SU-DHL-6 (cell line): ENCODE measurements at regions not wholly inside any gene's neighbourhood (a gene's known extent, or its start where the extent isn't known, plus 50 kb on each side); places are given as distances from the start of the nearest gene placed in this dataset.
"Not testable (repeated sequence)": the region's sequence is repeated elsewhere in the genome, so short reads cannot be mapped to it uniquely, and the experiment has no call there.

Experiments
- H2AFZ ChIP-seq: fragments of 200-600 bp; sonication (generic); 2 replicates; pipeline ENCODE4 v1.6.1; 2014; ENCODE audit warnings: low read depth, mild to moderate bottlenecking, moderate library complexity, mixed read lengths, antibody characterized with exemption, low read length; ENCODE audit not compliant: severe bottlenecking
- H3F3A ChIP-seq: fragments of 200-600 bp; shearing (Covaris generic); 2 replicates; pipeline ENCODE4 v1.6.0; 2016; ENCODE audit warnings: antibody characterized with exemption, mild to moderate bottlenecking; ENCODE audit not compliant: insufficient read depth
- H3K27ac ChIP-seq: fragments of 200-600 bp; sonication (generic); 2 replicates; pipeline ENCODE4 v1.5.1; 2016; ENCODE audit warnings: low read depth, mild to moderate bottlenecking, low read length, moderate library complexity, mixed read lengths
- H3K27me3 ChIP-seq: fragments of 200-600 bp; sonication (generic), shearing (Covaris generic); 2 replicates; pipeline ENCODE4 v1.6.0; 2014; ENCODE audit warnings: mild to moderate bottlenecking, low read length
- H3K36me3 ChIP-seq: fragments of 200-600 bp; sonication (generic); 2 replicates; pipeline ENCODE4 v1.6.1; 2014; ENCODE audit warnings: mild to moderate bottlenecking, low read length, mixed read lengths
- H3K4me2 ChIP-seq: fragments of 300-600, 200-600 bp; shearing (Covaris generic), sonication (generic); 2 replicates; pipeline ENCODE4 v1.6.0; 2014; ENCODE audit warnings: low read length, low read depth, mild to moderate bottlenecking; ENCODE audit not compliant: poor library complexity, severe bottlenecking
- H3K4me3 ChIP-seq: fragments of 200-600 bp; sonication (generic); 2 replicates; pipeline ENCODE4 v1.5.1; 2014; ENCODE audit warnings: antibody characterized with exemption, low read length, mild to moderate bottlenecking, mixed read lengths; ENCODE audit not compliant: insufficient read depth, poor library complexity, severe bottlenecking
- H3K79me2 ChIP-seq: fragments of 200-600 bp; sonication (generic); 2 replicates; pipeline ENCODE4 v1.6.1; 2014; ENCODE audit warnings: mild to moderate bottlenecking, low read length, moderate library complexity; ENCODE audit not compliant: insufficient read depth
- H3K9ac ChIP-seq: fragments of 200-600 bp; sonication (generic); 2 replicates; pipeline ENCODE4 v1.7.0; 2014; ENCODE audit warnings: mild to moderate bottlenecking, low read length
- H3K9me2 ChIP-seq: fragments of 200-600 bp; sonication (generic); replicated peaks from 2 replicates; pipeline ENCODE4 v1.6.1; 2014; ENCODE audit warnings: low read length; ENCODE audit not compliant: insufficient read depth
- H3K9me3 ChIP-seq: fragments of 200-600 bp; sonication (generic); 2 replicates; pipeline ENCODE4 v1.6.1; 2014; ENCODE audit warnings: low read length, mixed read lengths; ENCODE audit not compliant: insufficient read depth
- H4K20me1 ChIP-seq: fragments of 200-600 bp; sonication (generic); 2 replicates; pipeline ENCODE4 v1.6.1; 2014; ENCODE audit warnings: low read depth, mild to moderate bottlenecking, antibody characterized with exemption, low read length, moderate library complexity, mixed read lengths
- EZH2phosphoT487 ChIP-seq: fragments of 200-600 bp; sonication (generic), shearing (Covaris generic); conservative IDR thresholded peaks from 2 replicates; pipeline ENCODE4 v1.6.1; 2018; ENCODE audit warnings: mild to moderate bottlenecking, antibody characterized with exemption, low read length, moderate library complexity, mixed read lengths
- TF ChIP-seq, protein P1 (sequence below): fragments of 200-600 bp; sonication (generic); IDR thresholded peaks from one replicate; pipeline ENCODE4 v1.5.1; 2017; ENCODE audit warnings: antibody characterized with exemption, mild to moderate bottlenecking, low read length, moderate library complexity; ENCODE audit not compliant: insufficient read depth, poor library complexity, severe bottlenecking

DNA sequence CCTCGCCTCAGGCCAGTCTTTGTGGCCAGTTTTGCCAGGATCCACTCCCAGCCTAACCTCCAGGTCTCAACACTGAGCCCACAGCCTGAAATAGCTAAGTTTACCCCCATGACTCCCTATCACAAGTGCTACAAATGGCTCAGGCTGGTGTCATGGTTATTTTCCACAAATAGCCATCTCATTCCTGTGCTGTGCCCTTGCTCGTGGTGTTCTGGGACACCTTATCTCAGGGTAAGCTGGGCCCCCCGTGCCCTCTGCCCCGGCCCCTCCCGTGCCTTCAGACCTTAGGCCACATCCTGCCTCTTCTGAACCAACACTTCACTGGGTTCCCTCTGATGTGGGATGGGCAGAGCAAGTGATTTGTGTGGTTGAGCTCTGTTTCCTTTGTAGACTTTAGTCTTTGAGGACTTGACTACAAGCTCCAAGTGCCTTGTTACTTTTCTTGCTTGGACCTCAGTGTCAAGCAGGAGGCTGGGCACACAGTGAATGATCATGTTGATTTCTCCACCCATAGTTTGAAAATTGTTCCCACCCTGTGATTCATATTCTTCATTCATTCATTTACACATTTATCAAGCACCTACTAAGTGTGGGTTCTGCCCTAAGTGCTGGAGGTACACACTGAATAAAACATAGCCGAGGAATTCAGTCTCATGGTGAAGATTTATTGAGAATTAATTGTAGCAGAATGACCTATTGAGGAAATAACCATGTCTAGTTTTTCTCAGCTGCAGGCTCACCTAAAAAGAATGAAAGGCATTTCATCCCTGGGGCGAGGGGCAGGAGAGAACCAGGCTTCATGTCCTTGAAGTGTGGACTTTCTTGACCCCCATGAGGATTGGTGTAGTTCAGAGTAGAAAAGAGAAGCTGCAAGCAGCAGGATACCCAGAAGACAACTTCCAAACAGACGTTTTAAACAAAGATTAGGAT lies 84.5 kb upstream of the CTNNA1 start:
- H3K4me2 ChIP-seq = no peak overlapping the region
- no peak overlapping the region for H3K27ac ChIP-seq
- TF ChIP-seq, protein P1, sequence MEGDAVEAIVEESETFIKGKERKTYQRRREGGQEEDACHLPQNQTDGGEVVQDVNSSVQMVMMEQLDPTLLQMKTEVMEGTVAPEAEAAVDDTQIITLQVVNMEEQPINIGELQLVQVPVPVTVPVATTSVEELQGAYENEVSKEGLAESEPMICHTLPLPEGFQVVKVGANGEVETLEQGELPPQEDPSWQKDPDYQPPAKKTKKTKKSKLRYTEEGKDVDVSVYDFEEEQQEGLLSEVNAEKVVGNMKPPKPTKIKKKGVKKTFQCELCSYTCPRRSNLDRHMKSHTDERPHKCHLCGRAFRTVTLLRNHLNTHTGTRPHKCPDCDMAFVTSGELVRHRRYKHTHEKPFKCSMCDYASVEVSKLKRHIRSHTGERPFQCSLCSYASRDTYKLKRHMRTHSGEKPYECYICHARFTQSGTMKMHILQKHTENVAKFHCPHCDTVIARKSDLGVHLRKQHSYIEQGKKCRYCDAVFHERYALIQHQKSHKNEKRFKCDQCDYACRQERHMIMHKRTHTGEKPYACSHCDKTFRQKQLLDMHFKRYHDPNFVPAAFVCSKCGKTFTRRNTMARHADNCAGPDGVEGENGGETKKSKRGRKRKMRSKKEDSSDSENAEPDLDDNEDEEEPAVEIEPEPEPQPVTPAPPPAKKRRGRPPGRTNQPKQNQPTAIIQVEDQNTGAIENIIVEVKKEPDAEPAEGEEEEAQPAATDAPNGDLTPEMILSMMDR = no peak
- no peak for TF ChIP-seq EZH2phosphoT487
- H3K9me3 ChIP-seq = no peaks in the 10 kb centered on the region
- no peaks in the 10 kb centered on the region for H3K9me2 ChIP-seq
- no peaks in the 10 kb centered on the region for H3K27me3 ChIP-seq
- H2AFZ ChIP-seq = no peak overlapping the region
- H3K36me3 ChIP-seq = no peaks in the 10 kb centered on the region
- H3K9ac ChIP-seq = no peak overlapping the region
- H3K79me2 ChIP-seq = no peaks in the 10 kb centered on the region
- no peaks in the 10 kb centered on the region for H3F3A ChIP-seq
- H4K20me1 ChIP-seq = no peaks in the 10 kb centered on the region
- no peak overlapping the region for H3K4me3 ChIP-seq

DNA sequence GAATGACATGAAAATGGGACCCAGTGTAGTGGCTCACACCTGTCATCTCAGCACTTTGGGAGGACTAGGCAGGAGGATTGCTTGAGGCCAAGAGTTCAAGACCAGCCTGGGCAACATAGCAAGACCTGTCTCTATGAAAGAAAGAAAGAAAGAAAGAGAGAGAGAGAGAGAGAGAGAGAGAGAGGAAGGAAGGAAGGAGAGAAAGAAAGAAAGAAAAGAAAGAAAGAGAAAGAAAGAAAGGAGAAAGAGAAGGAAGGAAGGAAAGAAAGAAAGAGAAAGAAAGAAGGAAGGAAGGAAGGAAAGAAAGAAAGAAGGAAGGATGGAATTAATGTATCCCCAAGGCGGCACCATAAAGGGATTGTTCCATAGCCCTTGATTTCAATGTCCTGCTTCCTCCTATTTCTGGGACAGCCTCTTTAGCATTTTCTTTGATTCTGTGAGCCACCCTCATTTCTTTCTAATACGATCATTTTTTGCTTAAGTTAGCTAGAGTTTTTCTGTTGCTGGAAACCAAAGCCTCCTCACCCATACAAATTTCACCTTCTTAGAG lies 85.4 kb upstream of the CTNNA1 start:
- not testable (repeated sequence) for H3F3A ChIP-seq, H3K27ac ChIP-seq, H2AFZ ChIP-seq, H3K9me2 ChIP-seq, H3K9me3 ChIP-seq, H3K79me2 ChIP-seq, H3K27me3 ChIP-seq, H3K36me3 ChIP-seq, H3K9ac ChIP-seq, H3K4me2 ChIP-seq, H4K20me1 ChIP-seq, H3K4me3 ChIP-seq

DNA sequence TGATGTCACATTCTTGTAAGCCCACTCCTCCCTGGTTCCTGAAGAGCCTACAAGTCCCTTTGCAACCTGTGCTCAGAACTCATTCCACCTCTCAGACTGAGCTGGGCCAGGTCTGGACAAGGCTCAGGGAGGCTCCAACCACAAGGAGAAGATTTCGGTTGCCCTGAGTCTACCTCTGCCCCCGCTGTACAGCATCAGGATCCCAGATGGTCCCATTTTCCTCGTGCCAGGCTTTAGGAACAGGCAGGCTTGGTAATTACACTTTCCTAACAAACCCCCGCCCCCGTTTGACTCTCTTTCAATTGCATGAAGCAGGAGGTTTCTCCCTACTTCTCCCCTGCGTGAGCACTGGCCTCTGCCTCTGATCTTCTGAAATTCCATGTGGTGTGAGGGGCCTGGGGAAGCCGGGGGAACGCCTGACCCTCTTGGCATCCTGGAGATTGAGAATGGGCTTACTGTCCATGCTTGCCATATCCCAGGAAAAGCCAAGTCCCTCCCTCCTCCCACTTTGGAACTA lies 86.9 kb upstream of the CTNNA1 start:
- Histone ChIP-seq H3K36me3 (no peaks in the 10 kb centered on the region), H3K27ac (no peak overlapping the region), H3F3A (no peaks in the 10 kb centered on the region), H3K9ac (no peak overlapping the region), H3K9me2 (no peaks in the 10 kb centered on the region), H3K4me3 (no peak overlapping the region), H3K27me3 (no peaks in the 10 kb centered on the region), H2AFZ (no peak overlapping the region), H3K9me3 (no peaks in the 10 kb centered on the region), H3K79me2 (no peaks in the 10 kb centered on the region), H4K20me1 (no peaks in the 10 kb centered on the region), H3K4me2 (no peak overlapping the region)
- TF ChIP-seq, protein P1 = no peak
- TF ChIP-seq EZH2phosphoT487 = no peak

DNA sequence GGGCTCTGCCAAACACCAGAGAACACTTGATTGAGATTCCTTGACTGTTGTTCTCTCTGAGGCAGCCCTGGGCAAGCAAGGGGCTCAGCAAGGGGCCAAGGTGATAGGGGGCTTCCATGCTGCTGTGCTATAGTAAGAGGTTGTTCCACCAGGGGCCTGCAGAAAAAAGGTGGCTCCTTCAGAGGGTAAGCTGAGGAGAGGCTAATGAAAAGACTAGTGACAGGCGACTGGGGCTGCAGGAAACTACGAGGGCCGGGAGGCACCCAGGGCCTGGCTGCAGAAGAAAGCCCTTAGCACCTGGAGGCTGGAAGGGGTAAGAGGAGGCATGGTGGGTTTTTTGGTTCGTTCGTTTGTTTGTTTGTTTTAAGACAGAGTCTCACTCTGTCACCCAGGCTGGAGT lies 88.0 kb upstream of the CTNNA1 start:
- no peaks in the 10 kb centered on the region for H3K9me2 ChIP-seq
- no peak overlapping the region for H3K27ac ChIP-seq

More for the DNA sequence above, 88.0 kb upstream of the CTNNA1 start:
- no peak for TF ChIP-seq EZH2phosphoT487
- no peaks in the 10 kb centered on the region for H4K20me1 ChIP-seq
- no peaks in the 10 kb centered on the region for H3K79me2 ChIP-seq
- H3K27me3 ChIP-seq = no peaks in the 10 kb centered on the region
- H3K9me3 ChIP-seq = no peaks in the 10 kb centered on the region
- no peak overlapping the region for H3K4me2 ChIP-seq
- H3K9ac ChIP-seq = no peak overlapping the region
- no peaks in the 10 kb centered on the region for H3K36me3 ChIP-seq
- no peak overlapping the region for H3K4me3 ChIP-seq
- H2AFZ ChIP-seq = no peak overlapping the region
- H3F3A ChIP-seq = no peaks in the 10 kb centered on the region
